ENCODE measurements at regions not wholly inside any gene's neighbourhood (a gene's known extent, or its start where the extent isn't known, plus 50 kb on each side); places are given as distances from the start of the nearest gene placed in this dataset.
"Not testable (repeated sequence)": the region's sequence is repeated elsewhere in the genome, so short reads cannot be mapped to it uniquely, and the experiment has no call there.

DNA sequence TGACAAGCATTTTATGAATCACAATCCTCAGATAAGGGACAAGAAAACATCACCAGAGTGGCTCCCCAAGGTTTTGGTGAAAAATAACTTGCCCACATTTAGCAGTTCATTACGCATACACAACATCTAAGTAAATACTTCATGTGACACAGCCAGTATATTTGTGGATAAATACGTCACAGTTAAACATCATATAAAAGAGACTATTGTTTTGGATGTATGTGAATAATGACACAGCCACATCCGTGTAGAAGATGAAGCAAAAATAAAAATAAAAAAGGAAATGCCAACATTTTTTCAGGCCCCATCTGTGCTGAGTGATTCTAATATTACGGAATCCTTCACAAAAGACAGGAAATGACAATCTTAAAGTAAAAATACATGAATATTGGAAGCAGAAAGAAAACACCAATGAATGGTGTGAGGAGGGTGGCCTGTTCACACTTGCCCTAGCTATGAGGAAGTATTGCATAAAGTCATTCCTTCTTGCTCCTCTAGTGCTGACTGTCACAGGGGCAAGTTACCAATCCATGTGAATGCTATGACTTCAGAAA lies 457.1 kb downstream of the KLF12 start:
- no peak for DNase-seq (ENCODE audit: low read depth, low spot score)

GRCh38 chr13:73676550-73677047 lies 457.6 kb downstream of the KLF12 start:
- DNase-seq (ENCODE audit: low read depth, low spot score), result no peak

- DNase-seq (ENCODE audit: low read depth, low spot score), result no peak
These were observed 458.4 kb downstream of the KLF12 start for GRCh38 chr13:73675821-73676220.

- no peak for DNase-seq (ENCODE audit: low read depth, low spot score)
These were observed 459.6 kb downstream of the KLF12 start for GRCh38 chr13:73674570-73674969.

- DNase-seq (ENCODE audit: low read depth, low spot score), result no peak
These were observed 460.3 kb downstream of the KLF12 start for GRCh38 chr13:73673931-73674330.

- no peak for DNase-seq (ENCODE audit: low read depth, low spot score)
These were observed 461.7 kb downstream of the KLF12 start for GRCh38 chr13:73672492-73672891.

GRCh38 chr13:73671732-73672131 lies 462.5 kb downstream of the KLF12 start:
- no peak for DNase-seq (ENCODE audit: low read depth, low spot score)

- DNase-seq (ENCODE audit: low read depth, low spot score), result no peak
These were observed 463.2 kb downstream of the KLF12 start for GRCh38 chr13:73671011-73671410.

- DNase-seq (ENCODE audit: low read depth, low spot score), result no peak
These were observed 466.4 kb downstream of the KLF12 start for GRCh38 chr13:73667756-73668155.

GRCh38 chr13:73665261-73665660 lies 468.9 kb downstream of the KLF12 start:
- no peak for DNase-seq (ENCODE audit: low read depth, low spot score)

DNA sequence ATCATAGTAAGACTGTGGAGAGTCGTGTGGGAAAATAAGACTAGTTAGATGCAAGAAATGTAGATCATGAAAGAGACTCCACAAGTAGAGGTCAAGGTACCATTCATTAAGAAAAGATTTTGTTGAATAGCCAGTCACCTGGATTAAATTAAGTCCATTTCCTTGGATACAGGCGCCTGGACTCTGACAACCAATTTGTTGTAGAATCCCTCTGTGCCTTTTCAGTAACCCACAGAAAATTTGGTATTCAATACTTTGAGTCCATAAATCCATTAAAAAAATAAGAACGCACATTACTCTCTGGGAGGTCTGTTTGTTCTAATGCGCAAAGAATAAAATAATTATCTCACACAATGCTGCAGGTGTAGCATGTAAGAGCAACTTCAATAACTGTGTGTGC lies 469.4 kb downstream of the KLF12 start:
- no peak for DNase-seq (ENCODE audit: low read depth, low spot score)

DNA sequence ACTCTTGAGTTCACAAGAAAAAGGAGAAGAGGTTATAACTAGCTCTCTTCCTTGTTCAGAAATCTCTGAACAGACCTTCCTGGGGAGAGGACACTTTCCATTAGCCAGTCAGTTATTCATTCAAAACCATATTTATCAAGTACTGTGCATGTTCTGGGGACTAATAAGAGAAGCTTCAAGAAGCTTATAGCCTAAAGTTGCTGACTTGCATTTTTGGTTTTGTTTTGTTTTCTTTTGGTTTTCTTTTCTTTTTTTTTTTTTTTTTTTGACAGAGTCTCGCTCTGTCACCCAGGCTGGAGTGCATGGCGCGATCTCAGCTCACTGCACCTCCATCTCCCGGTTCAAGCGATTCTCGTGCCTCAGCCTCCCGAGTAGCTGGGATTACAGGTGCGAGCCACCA lies 471.4 kb downstream of the KLF12 start:
- DNase-seq (ENCODE audit: low read depth, low spot score), result no peak

DNA sequence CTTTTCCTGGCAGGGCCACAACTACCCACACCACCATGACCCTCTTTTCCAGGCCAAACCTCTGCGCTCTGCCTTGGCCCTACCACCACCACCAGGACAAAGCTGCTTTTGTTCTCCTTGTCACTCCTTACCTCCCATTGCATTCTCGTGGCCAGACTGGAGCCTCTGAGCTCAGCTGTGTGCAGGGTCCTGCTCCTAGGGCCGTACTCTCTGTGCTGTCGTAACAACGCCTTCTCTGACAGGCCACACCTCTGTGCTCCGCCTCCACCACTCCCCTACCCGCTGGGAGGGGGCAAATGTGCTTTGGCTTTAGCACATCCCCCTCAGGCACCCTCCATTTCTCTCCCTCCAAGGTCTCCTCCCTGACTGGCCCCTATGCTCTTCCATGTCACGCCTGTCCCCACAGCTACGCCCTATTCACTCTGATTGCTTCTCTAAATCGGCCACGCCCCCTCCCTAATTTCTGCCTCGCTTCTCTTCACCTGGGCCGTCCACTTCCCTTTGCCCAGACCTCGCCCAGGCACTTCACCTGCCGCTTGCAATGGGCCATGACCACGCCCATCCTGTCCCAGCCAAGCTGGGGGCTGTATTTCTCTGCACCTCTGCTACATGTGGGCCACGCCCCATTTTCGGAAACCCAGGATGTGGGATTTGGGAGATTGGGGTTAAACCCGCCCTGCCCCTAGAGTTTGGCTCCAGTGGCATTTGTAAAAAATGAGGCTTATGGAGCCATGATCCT lies 472.3 kb downstream of the KLF12 start:
- DNase-seq (ENCODE audit: low read depth, low spot score), result no peak

DNA sequence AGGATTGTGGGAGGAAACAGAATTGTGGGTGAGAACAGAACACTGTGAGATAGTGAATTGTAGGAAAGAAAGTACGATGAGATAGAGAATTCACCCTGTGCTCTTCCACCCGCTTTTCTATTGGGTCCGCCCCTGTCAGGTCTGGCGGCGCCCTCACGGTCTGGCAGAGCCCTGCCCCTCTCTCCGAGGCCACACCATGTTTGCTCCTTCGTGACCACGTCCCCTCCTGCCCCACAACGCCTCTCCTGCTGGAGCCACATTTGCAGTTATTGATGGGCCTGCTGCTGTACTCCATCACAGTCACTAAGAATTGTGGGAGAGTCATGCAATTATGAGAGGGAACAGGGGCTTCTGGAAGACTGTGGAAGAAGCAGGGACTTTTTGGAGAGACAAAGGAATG lies 473.1 kb downstream of the KLF12 start:
- no peak for DNase-seq (ENCODE audit: low read depth, low spot score)

DNA sequence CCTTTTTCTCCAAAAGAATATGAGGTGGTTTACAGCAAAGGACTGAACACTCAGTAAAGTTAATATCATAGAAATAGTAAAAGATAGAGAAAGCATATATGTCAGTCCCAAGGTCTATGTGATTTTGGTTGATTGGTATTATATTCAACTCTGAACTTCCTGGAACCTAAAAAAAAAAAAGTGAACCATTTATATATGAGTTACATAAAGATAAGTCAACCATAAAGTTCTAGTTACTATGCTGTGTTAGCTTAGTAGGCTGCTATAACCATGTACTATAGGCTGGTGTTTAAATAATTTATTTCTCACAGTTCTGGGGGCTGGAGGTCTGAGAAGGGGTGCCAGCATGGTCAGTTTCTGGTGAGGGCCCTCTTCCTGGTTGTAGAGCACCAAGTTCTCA lies 475.6 kb downstream of the KLF12 start:
- no peak for DNase-seq (ENCODE audit: low read depth, low spot score)

DNA sequence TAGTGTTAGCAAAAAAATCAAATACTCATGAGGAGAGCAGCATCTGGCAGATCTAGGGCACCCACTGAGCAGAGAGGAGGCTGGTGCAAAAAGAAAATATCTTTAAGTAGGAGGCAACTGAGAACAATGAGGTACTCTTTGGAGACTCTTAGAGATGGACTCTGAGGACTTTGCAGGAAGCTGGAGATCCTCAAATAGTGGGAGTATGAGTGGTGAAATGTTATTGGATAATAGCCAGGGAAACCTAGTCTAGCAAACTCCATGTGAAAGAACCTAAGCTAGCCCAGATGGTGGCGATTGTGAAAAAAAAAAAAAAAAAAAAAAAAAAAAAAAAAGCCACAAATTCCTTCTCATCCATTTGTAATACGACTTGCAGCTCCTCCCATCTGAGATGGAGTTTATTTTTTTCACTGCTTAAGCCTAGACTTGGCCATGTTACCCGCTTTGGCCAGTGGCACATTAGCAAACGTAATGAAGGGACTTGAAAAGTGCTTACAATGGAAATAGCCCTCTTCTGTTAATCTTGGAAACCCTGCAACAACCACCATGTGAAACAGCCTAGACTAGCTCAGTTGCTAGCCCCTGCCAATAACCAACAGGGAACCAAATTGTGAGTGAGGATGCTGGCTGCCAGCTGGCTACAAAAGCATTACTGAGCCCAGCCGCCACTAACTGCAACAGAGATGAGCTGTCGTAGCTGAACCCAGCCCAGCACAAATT lies 476.2 kb downstream of the KLF12 start:
- no peak for DNase-seq (ENCODE audit: low read depth, low spot score)

DNA sequence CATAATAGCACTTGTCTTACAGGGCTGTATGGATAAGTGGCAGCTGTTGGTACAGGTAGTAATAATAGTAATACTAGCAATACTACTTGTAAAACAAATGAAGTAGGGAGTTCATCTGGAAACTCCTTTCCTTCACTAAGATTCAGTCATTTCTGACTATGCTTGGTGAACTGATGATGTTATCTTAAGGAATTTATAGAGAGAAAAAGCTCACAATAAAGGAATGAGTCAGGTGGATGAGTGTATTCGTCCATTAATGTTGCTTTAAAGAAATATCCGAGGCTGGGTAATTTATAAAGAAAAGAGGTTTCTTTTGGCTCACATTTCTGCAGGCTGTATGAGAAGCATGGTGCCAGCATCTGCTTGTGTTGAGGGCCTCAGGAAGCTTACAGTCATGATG lies 477.3 kb downstream of the KLF12 start:
- no peak for DNase-seq (ENCODE audit: low read depth, low spot score)

DNA sequence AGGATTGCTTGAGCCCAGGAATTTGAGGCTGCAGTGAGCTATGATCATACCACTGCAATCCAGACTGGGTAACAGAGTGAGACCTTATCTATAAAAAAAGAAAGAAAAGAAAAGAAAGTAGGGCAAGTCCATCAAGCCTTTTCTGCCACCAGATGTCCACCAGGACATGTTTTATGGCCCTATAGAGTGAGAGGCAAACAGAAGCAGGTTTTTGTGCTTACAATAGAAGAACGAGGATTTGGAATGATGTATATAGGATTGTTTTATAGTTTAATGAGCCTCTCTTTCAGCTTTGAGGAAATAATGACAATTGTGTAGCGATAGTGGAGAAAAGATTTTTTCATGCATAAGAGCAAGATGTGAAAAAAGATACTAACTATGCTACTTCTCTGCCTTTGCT lies 480.5 kb downstream of the KLF12 start:
- DNase-seq (ENCODE audit: low read depth, low spot score), result no peak

DNA sequence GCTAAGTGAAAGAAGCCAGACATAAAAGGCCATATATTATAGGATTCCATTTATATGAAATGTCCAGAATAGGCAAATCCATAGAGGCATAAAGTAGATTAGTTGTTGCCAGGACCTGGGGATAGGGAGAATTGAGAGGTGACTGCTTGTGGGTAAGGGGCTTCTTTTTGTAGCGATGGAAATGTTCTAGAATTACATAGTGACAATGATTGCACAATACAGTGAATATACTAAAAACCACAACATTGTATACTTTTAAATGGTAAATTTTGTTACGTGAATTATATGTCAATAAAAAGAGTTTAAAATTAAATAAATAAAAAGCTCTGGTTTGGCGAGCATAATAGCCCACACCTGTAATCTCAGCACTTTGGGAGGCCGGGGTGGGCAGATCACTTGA lies 486.8 kb downstream of the KLF12 start:
- no peak for DNase-seq (ENCODE audit: low read depth, low spot score)

GRCh38 chr13:73640476-73641179 lies 493.6 kb downstream of the KLF12 start:
- DNase-seq (ENCODE audit: low read depth, low spot score), result not testable (repeated sequence)

DNA sequence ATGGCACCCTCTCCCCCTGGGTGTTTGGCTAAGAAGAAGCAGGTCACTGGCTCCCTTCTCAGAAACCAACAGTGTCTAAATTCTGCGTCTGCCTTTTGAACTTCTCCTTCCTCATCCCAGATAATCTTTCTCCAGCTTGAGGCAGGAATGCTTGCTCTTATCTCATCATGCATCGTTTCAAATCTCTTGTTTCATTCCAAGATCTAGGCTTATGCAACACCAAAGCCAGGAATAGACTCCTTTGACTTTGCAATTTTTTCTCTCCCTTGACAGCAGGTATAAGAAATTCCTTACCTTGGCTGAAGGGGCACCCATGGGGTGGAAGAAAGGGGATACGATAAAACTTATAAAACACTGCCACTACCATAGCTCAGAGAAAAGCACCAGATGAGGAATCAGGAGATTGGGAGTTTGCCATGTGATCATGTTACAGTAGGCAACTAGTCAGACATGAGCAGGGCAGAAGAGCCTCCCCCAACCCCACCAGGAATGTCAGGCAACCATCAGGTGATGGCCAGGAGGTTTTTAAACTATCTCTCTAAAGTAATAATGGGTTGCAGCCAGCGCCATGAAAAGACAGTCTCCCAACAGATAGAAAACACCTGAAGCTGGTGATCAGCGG lies 498.9 kb downstream of the KLF12 start:
- DNase-seq (ENCODE audit: low read depth, low spot score), result no peak
